Neuronal stem cell (in vitro differentiated cells): ENCODE measurements at regions not wholly inside any gene's neighbourhood (a gene's known extent, or its start where the extent isn't known, plus 50 kb on each side); places are given as distances from the start of the nearest gene placed in this dataset.

Source experiments
- DNase-seq: peaks from one replicate; pipeline ENCODE4 v3.0.0-alpha.2; 2013; ENCODE audit warnings: low spot score
- H2AFZ ChIP-seq: one replicate; pipeline ENCODE4 v1.6.1; 2013; ENCODE audit warnings: mild to moderate bottlenecking, low read length, inconsistent platforms
- H2AK5ac ChIP-seq: 2 replicates; pipeline ENCODE4 v1.6.1; 2013; ENCODE audit warnings: low read depth, mild to moderate bottlenecking, inconsistent platforms, low read length, moderate library complexity, mixed read lengths
- H2BK120ac ChIP-seq: 2 replicates; pipeline ENCODE4 v1.6.1; 2013; ENCODE audit warnings: low read depth, mild to moderate bottlenecking, inconsistent platforms, low read length, moderate library complexity, mixed read lengths
- H2BK12ac ChIP-seq: one replicate; pipeline ENCODE4 v1.6.1; 2013; ENCODE audit warnings: low read length, inconsistent platforms
- H2BK15ac ChIP-seq: 2 replicates; pipeline ENCODE4 v1.6.1; 2013; ENCODE audit warnings: mild to moderate bottlenecking, low read length, inconsistent platforms, mixed read lengths
- H2BK5ac ChIP-seq: one replicate; pipeline ENCODE4 v1.6.1; 2013; ENCODE audit warnings: inconsistent platforms, mild to moderate bottlenecking, low read length, moderate library complexity
- H3K14ac ChIP-seq: one replicate; pipeline ENCODE4 v1.6.1; 2013; ENCODE audit warnings: low read length, inconsistent platforms
- H3K18ac ChIP-seq: 2 replicates; pipeline ENCODE4 v1.6.1; 2013; ENCODE audit warnings: low read length, inconsistent platforms
- H3K23ac ChIP-seq: 2 replicates; pipeline ENCODE4 v1.6.1; 2013; ENCODE audit warnings: low read depth, mild to moderate bottlenecking, mixed read lengths, low read length, inconsistent platforms; ENCODE audit not compliant: poor library complexity
- H3K27ac ChIP-seq: replicated peaks from 3 replicates; pipeline ENCODE4 v1.5.1; 2013; ENCODE audit warnings: low read length, inconsistent platforms
- H3K27me3 ChIP-seq, 3 experiments: 2 replicates each; pipeline ENCODE4 v1.6.1; 2013; ENCODE audit warnings: low read length in 3 of 3, mild to moderate bottlenecking in 2 of 3, inconsistent platforms in 1 of 3, low read depth in 1 of 3, mixed read lengths in 1 of 3, moderate library complexity in 1 of 3; ENCODE audit not compliant: control insufficient read depth in 3 of 3, insufficient read depth in 3 of 3
- H3K36me3 ChIP-seq, 2 donors: replicated peaks in 1 of 2; 2 replicates each; pipeline ENCODE4 v1.6.1; 2013; ENCODE audit warnings: low read length in 2 of 2; ENCODE audit not compliant: control insufficient read depth in 2 of 2, insufficient read depth in 2 of 2
- H3K4ac ChIP-seq: 2 replicates; pipeline ENCODE4 v1.6.1; 2013; ENCODE audit warnings: inconsistent platforms, mild to moderate bottlenecking, low read length, moderate library complexity
- H3K4me1 ChIP-seq, 2 donors: 1 replicate in 1 of 2; 2 replicates in 1 of 2; pipeline ENCODE4 v1.6.1; 2013; ENCODE audit warnings: low read length in 2 of 2, low read depth in 1 of 2; ENCODE audit not compliant: control insufficient read depth in 2 of 2, insufficient read depth in 1 of 2
- H3K4me2 ChIP-seq: one replicate; pipeline ENCODE4 v1.6.1; 2013; ENCODE audit warnings: mild to moderate bottlenecking, low read length, inconsistent platforms; ENCODE audit not compliant: insufficient read depth, poor library complexity, severe bottlenecking
- H3K4me3 ChIP-seq, 2 donors: 2 replicates each; pipeline ENCODE4 v1.5.1; 2013; ENCODE audit warnings: low read length in 2 of 2, mild to moderate bottlenecking in 2 of 2, inconsistent platforms in 1 of 2, moderate library complexity in 1 of 2
- H3K79me1 ChIP-seq: one replicate; pipeline ENCODE4 v1.6.1; 2013; ENCODE audit warnings: low read depth, mild to moderate bottlenecking, inconsistent platforms, low read length, moderate library complexity
- H3K9ac ChIP-seq: one replicate; pipeline ENCODE4 v1.6.1; 2013; ENCODE audit warnings: mild to moderate bottlenecking, low read depth, low read length, inconsistent platforms; ENCODE audit not compliant: poor library complexity
- H3K9me3 ChIP-seq, 2 donors: replicated peaks in 1 of 2; 2 replicates each; pipeline versions ENCODE3 to v1.6.1; 2013; ENCODE audit warnings: low read length in 2 of 2, mild to moderate bottlenecking in 2 of 2, inconsistent platforms in 1 of 2, low read depth in 1 of 2, mixed read lengths in 1 of 2, moderate library complexity in 1 of 2; ENCODE audit not compliant: control insufficient read depth in 2 of 2, insufficient read depth in 1 of 2
- H4K8ac ChIP-seq: one replicate; pipeline ENCODE4 v1.6.1; 2013; ENCODE audit warnings: low read depth, mild to moderate bottlenecking, inconsistent platforms, low read length, moderate library complexity
- H4K91ac ChIP-seq: one replicate; pipeline ENCODE4 v1.6.1; 2013; ENCODE audit warnings: low read length, low read depth, mild to moderate bottlenecking, inconsistent platforms; ENCODE audit not compliant: poor library complexity
- WGBS, 2 donors: extraction: QIAGEN DNeasy Blood & Tissue Kit; methylation state at CpG; one replicate each; pipeline ENCODE4 v1.1.7; 2013; ENCODE audit warnings: missing lambda C conversion rate in 2 of 2, mixed read lengths in 1 of 2; ENCODE audit not compliant: insufficient read length in 2 of 2, insufficient replicate concordance in 1 of 2; ENCODE audit errors: extremely low coverage in 2 of 2; 5-methylcytosine and 5-hydroxymethylcytosine counted together

- Histone ChIP-seq H3K36me3 (no peaks in the 10 kb centered on the region), H3K23ac (no peak overlapping the region), H3K79me1 (no peaks in the 10 kb centered on the region), H3K14ac (no peak overlapping the region), H3K4me1 (no peaks in the 10 kb centered on the region), H2BK120ac (no peak overlapping the region), H2AFZ (no peak overlapping the region), H3K4ac (no peak overlapping the region), H2BK12ac (no peak overlapping the region), H2BK15ac (no peak overlapping the region), H4K8ac (no peak overlapping the region), H4K91ac (no peak overlapping the region), H3K9me3 (no peaks in the 10 kb centered on the region), H2BK5ac (no peak overlapping the region), H3K27me3 (peaks cover 0 to 7% (median 0%) of the 10 kb centered on the region in 3 experiments), H3K9ac (no peak overlapping the region), H3K4me3 (no peak overlapping the region), H2AK5ac (no peak overlapping the region), H3K18ac (no peak overlapping the region), H3K4me2 (no peak overlapping the region), H3K27ac (no peak overlapping the region)
- no peak for DNase-seq
- WGBS, 2 donors, result no CpG with 5 or more reads among the region's 4 CpGs
Measured at GRCh38 chr3:194970066-194970465, 284.4 kb downstream of the FAM43A start.

- H3K4me1 ChIP-seq, result no peaks in the 10 kb centered on the region
- DNase-seq, result no peak
Measured at GRCh38 chr3:194971009-194971408, 285.3 kb downstream of the FAM43A start.

GRCh38 chr3:194971965-194972364, 286.3 kb downstream of the FAM43A start:
- WGBS, 2 donors, result no CpG with 5 or more reads among the region's 6 CpGs

More at GRCh38 chr3:194971009-194971408, 285.3 kb downstream of the FAM43A start:
- Histone ChIP-seq H4K8ac (no peak overlapping the region), H3K27me3 (peaks cover 0 to 9% (median 0%) of the 10 kb centered on the region in 3 experiments), H3K79me1 (no peaks in the 10 kb centered on the region), H2AK5ac (no peak overlapping the region), H3K18ac (no peak overlapping the region), H3K9me3 (no peaks in the 10 kb centered on the region), H3K4ac (no peak overlapping the region), H4K91ac (no peak overlapping the region), H3K4me3 (no peak overlapping the region), H2BK12ac (peak overlapping the region; percentile 26), H3K23ac (no peak overlapping the region), H2BK120ac (no peak overlapping the region), H3K27ac (no peak overlapping the region), H2BK15ac (no peak overlapping the region), H3K14ac (peak overlapping the region; percentile 48), H2AFZ (no peak overlapping the region), H3K4me2 (no peak overlapping the region), H2BK5ac (no peak overlapping the region), H3K9ac (no peak overlapping the region), H3K36me3 (no peaks in the 10 kb centered on the region)
- WGBS, 2 donors, result no CpG with 5 or more reads among the region's 5 CpGs

GRCh38 chr3:194972641-194973040, 287.0 kb downstream of the FAM43A start:
- Histone ChIP-seq H2BK12ac (no peak overlapping the region), H4K8ac (no peak overlapping the region), H3K4me1 (no peaks in the 10 kb centered on the region), H3K79me1 (no peaks in the 10 kb centered on the region), H3K4ac (no peak overlapping the region), H2AFZ (no peak overlapping the region), H3K36me3 (no peaks in the 10 kb centered on the region), H3K9ac (no peak overlapping the region), H2AK5ac (no peak overlapping the region), H3K18ac (no peak overlapping the region), H3K27ac (no peak overlapping the region), H3K4me3 (no peak overlapping the region), H3K23ac (no peak overlapping the region), H3K27me3 (peaks cover 0 to 11% (median 0%) of the 10 kb centered on the region in 3 experiments), H2BK15ac (no peak overlapping the region), H3K9me3 (no peaks in the 10 kb centered on the region), H2BK5ac (no peak overlapping the region), H4K91ac (no peak overlapping the region), H2BK120ac (no peak overlapping the region), H3K14ac (no peak overlapping the region), H3K4me2 (no peak overlapping the region)
- WGBS, 2 donors, result no CpG with 5 or more reads among the region's 6 CpGs
- DNase-seq, result no peak

More at GRCh38 chr3:194971965-194972364, 286.3 kb downstream of the FAM43A start:
- H2AK5ac ChIP-seq, result no peak overlapping the region
- H3K14ac ChIP-seq, result no peak overlapping the region
- H2BK12ac ChIP-seq, result no peak overlapping the region
- no peaks in the 10 kb centered on the region for H3K4me1 ChIP-seq
- no peak overlapping the region for H2BK120ac ChIP-seq
- H4K8ac ChIP-seq, result no peak overlapping the region
- no peak overlapping the region for H3K18ac ChIP-seq
- H3K4me2 ChIP-seq, result no peak overlapping the region
- no peak overlapping the region for H3K9ac ChIP-seq
- H3K23ac ChIP-seq, result no peak overlapping the region
- H3K36me3 ChIP-seq, result no peaks in the 10 kb centered on the region
- H3K27ac ChIP-seq, result no peak overlapping the region
- no peak overlapping the region for H2AFZ ChIP-seq
- H3K27me3 ChIP-seq, result peaks cover 0 to 11% (median 0%) of the 10 kb centered on the region in 3 experiments
- no peak overlapping the region for H2BK15ac ChIP-seq
- no peak for DNase-seq
- no peak overlapping the region for H2BK5ac ChIP-seq
- H3K9me3 ChIP-seq, result no peaks in the 10 kb centered on the region
- H4K91ac ChIP-seq, result no peak overlapping the region
- no peak overlapping the region for H3K4ac ChIP-seq
- H3K79me1 ChIP-seq, result no peaks in the 10 kb centered on the region
- no peak overlapping the region for H3K4me3 ChIP-seq
